GM21723 (cell line): ENCODE measurements at regions not wholly inside any gene's neighbourhood (a gene's known extent, or its start where the extent isn't known, plus 50 kb on each side); places are given as distances from the start of the nearest gene placed in this dataset.
"Not testable (repeated sequence)": the region's sequence is repeated elsewhere in the genome, so short reads cannot be mapped to it uniquely, and the experiment has no call there.

Experiments used
- ATAC-seq: cut with Tn5 transposase; IDR thresholded peaks from one replicate; pipeline ENCODE4 v1.9.1; 2021; ENCODE audit warnings: mild to moderate bottlenecking, moderate library complexity; ENCODE audit not compliant: unreplicated experiment

GRCh38 chr18:1393929-1394328, 489.3 kb downstream of the ADCYAP1 start:
- ATAC-seq, result no peak

- no peak for ATAC-seq
Observed at GRCh38 chr18:1394426-1394825, 489.8 kb downstream of the ADCYAP1 start.

- ATAC-seq, result no peak
Observed at GRCh38 chr18:1394966-1395365, 490.3 kb downstream of the ADCYAP1 start.

GRCh38 chr18:1408376-1408775, 503.7 kb downstream of the ADCYAP1 start:
- ATAC-seq, result no peak

GRCh38 chr18:1412655-1413322, 508.1 kb downstream of the ADCYAP1 start:
- no peak for ATAC-seq

- no peak for ATAC-seq
Observed at GRCh38 chr18:1413323-1413675, 508.6 kb downstream of the ADCYAP1 start.

- ATAC-seq, result no peak
Observed at GRCh38 chr18:1416074-1416473, 511.4 kb downstream of the ADCYAP1 start.

GRCh38 chr18:1421502-1421901, 516.8 kb downstream of the ADCYAP1 start:
- ATAC-seq, result no peak

- no peak for ATAC-seq
Observed at GRCh38 chr18:1422634-1423033, 518.0 kb downstream of the ADCYAP1 start.

GRCh38 chr18:1425679-1426078, 521.0 kb downstream of the ADCYAP1 start:
- ATAC-seq, result no peak

GRCh38 chr18:1435487-1435886, 530.8 kb downstream of the ADCYAP1 start:
- ATAC-seq, result no peak

- no peak for ATAC-seq
Observed at GRCh38 chr18:1436199-1436598, 531.5 kb downstream of the ADCYAP1 start.

- no peak for ATAC-seq
Observed at GRCh38 chr18:1438458-1438910, 533.8 kb downstream of the ADCYAP1 start.

GRCh38 chr18:1438967-1439366, 534.3 kb downstream of the ADCYAP1 start:
- no peak for ATAC-seq

GRCh38 chr18:1444062-1444461, 539.4 kb downstream of the ADCYAP1 start:
- ATAC-seq, result not testable (repeated sequence)

GRCh38 chr18:1446765-1447164, 542.1 kb downstream of the ADCYAP1 start:
- no peak for ATAC-seq

GRCh38 chr18:1452821-1453220, 548.1 kb downstream of the ADCYAP1 start:
- no peak for ATAC-seq

- no peak for ATAC-seq
Observed at GRCh38 chr18:1455605-1456004, 550.9 kb downstream of the ADCYAP1 start.

- no peak for ATAC-seq
Observed at GRCh38 chr18:1458547-1458946, 553.9 kb downstream of the ADCYAP1 start.

GRCh38 chr18:1463981-1464380, 559.3 kb downstream of the ADCYAP1 start:
- no peak for ATAC-seq

- ATAC-seq, result no peak
Observed at GRCh38 chr18:1464444-1465217, 560.0 kb downstream of the ADCYAP1 start.

- no peak for ATAC-seq
Observed at GRCh38 chr18:1466035-1466434, 561.4 kb downstream of the ADCYAP1 start.
